Left lung (tissue), 4 donors: ENCODE measurements at regions not wholly inside any gene's neighbourhood (a gene's known extent, or its start where the extent isn't known, plus 50 kb on each side); places are given as distances from the start of the nearest gene placed in this dataset.

ENCODE experiments used
- ATAC-seq: fragments of 200-7000 bp; cut with Tn5 transposase; one replicate; pipeline ENCODE4 v1.9.1; 2020; ENCODE audit warnings: moderate library complexity
- DNase-seq, 4 donors: peaks; one replicate each; pipeline ENCODE4 v3.0.0-alpha.2; 2013 to 2020
- H3K27ac ChIP-seq, 2 donors: fragments of 200-600 bp; sonication (generic) in 1 of 2; one replicate each; pipeline versions ENCODE4 v1.5.0 to v1.8.0; 2020 to 2021
- H3K27me3 ChIP-seq, 2 donors: fragments of 200-600 bp; sonication (generic) in 1 of 2; one replicate each; pipeline versions ENCODE4 v1.5.0 to v1.8.0; 2020 to 2021
- H3K36me3 ChIP-seq, 2 donors: fragments of 200-600 bp; sonication (generic) in 1 of 2; one replicate each; pipeline versions ENCODE4 v1.5.0 to v1.8.0; 2020 to 2021
- H3K4me1 ChIP-seq, 2 donors: fragments of 200-600 bp; one replicate each; pipeline ENCODE4 v1.8.0; 2021
- H3K4me3 ChIP-seq, 2 donors: fragments of 200-600 bp; sonication (generic) in 1 of 2; one replicate each; pipeline versions ENCODE4 v1.5.0 to v1.8.0; 2020 to 2021; ENCODE audit warnings: mild to moderate bottlenecking in 1 of 2
- H3K9me3 ChIP-seq, 2 donors: fragments of 200-600 bp; sonication (generic) in 1 of 2; one replicate each; pipeline versions ENCODE4 v1.5.0 to v1.8.0; 2020 to 2021
- intact Hi-C, 2 donors: fragments of 100-400 bp; cut with DNase I; formaldehyde crosslinking; loops; one replicate each; pipeline versions ENCODE4 v1.11.2 to v1.14.2; 2022
- TF ChIP-seq, protein P1 (sequence below), 2 donors: fragments of 200-600 bp; sonication (generic) in 1 of 2; IDR thresholded peaks; one replicate each; pipeline versions ENCODE4 v1.5.0 to v1.8.0; 2021; ENCODE audit warnings: antibody characterized with exemption in 2 of 2
- donor health status: DM: no; HTN: yes; CAD: no.
- donor health status: DM: no; HTN: no; CAD: no.

DNA sequence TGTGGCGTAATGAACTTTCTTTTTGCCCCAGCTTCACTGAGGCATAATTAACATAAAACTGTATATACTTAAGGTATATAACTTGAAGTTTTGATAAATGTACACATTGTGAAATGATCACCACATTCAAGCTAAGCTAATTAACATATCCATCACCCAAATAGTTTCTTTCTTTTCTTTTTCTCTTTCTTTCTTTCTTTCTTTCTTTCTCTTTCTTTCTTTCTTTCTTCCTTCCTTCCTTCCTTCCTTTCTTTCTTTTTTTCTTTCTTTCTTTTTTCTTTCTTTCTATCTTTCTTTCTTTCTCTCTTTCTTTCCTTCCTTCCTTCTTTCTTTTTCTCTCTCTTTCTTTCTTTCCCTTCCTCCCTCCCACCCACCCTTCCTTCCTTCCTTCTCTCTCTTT, 62.5 kb downstream of the XCL1 start:
- intact Hi-C loops = no loop called here
- peaks cover 3 to 5% of the 10 kb centered on the region in 2 donors for H3K4me1 ChIP-seq
- no peak for DNase-seq
- ATAC-seq = no peak
- no peaks in the 10 kb centered on the region for H3K27me3 ChIP-seq
- no peaks in the 10 kb centered on the region for H3K9me3 ChIP-seq
- no peak overlapping the region for H3K4me3 ChIP-seq
- H3K27ac ChIP-seq = no peak overlapping the region
- TF ChIP-seq, protein P1, sequence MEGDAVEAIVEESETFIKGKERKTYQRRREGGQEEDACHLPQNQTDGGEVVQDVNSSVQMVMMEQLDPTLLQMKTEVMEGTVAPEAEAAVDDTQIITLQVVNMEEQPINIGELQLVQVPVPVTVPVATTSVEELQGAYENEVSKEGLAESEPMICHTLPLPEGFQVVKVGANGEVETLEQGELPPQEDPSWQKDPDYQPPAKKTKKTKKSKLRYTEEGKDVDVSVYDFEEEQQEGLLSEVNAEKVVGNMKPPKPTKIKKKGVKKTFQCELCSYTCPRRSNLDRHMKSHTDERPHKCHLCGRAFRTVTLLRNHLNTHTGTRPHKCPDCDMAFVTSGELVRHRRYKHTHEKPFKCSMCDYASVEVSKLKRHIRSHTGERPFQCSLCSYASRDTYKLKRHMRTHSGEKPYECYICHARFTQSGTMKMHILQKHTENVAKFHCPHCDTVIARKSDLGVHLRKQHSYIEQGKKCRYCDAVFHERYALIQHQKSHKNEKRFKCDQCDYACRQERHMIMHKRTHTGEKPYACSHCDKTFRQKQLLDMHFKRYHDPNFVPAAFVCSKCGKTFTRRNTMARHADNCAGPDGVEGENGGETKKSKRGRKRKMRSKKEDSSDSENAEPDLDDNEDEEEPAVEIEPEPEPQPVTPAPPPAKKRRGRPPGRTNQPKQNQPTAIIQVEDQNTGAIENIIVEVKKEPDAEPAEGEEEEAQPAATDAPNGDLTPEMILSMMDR (IDR thresholded peaks at IDR 0.05) = no peak
- no peaks in the 10 kb centered on the region for H3K36me3 ChIP-seq

DNA sequence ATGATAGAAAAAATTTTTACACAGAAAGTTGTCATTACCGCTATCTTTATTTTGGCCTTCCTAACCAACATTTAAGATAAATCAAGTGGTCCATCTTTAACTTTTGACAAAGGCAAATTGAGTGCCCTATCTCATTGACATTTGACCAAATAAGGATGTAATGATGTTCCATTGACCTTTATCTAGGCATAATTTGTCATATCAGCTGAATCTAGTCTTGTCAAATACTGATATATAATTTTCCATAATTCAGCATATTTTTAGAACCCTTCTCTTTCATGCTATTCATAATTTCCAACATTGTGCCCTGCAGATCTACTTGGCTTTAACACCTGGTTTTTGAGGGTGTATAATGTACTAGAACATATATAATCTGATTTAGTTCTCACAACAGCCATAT, 63.8 kb downstream of the XCL1 start:
- TF ChIP-seq, protein P1 (IDR thresholded peaks at IDR 0.05) = no peak
- Histone ChIP-seq H3K4me1 (peaks cover 3 to 5% of the 10 kb centered on the region in 2 donors), H3K9me3 (no peaks in the 10 kb centered on the region), H3K4me3 (no peak overlapping the region), H3K27me3 (no peaks in the 10 kb centered on the region), H3K36me3 (no peaks in the 10 kb centered on the region), H3K27ac (no peak overlapping the region)
- ATAC-seq (no peak), DNase-seq (no peak)
- intact Hi-C loops = no loop called here

DNA sequence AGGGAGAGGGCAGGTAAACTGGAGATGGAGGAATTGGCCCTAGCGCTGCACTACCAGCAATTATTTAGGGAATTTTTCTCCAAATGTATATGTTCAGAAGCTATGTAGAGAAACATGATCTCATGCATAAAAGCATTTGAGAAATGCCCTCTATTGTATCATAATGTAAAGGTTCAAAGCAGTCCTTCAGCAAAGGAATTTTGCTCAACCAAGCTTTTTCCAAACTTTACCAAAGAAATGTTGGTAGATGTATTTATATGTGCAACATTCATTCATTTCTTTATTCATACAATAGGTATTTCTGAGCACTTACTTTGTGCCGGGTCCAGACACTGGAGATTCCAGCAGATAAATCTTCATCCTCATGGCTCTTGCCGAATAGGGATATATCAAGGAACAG, 64.4 kb downstream of the XCL1 start:
- TF ChIP-seq, protein P1 (IDR thresholded peaks at IDR 0.05) = no peak
- intact Hi-C loops = no loop called here
- Histone ChIP-seq H3K4me1 (peaks cover 3 to 5% of the 10 kb centered on the region in 2 donors), H3K4me3 (no peak overlapping the region), H3K27me3 (no peaks in the 10 kb centered on the region), H3K9me3 (no peaks in the 10 kb centered on the region), H3K36me3 (no peaks in the 10 kb centered on the region), H3K27ac (no peak overlapping the region)
- no peak for ATAC-seq
- no peak for DNase-seq

DNA sequence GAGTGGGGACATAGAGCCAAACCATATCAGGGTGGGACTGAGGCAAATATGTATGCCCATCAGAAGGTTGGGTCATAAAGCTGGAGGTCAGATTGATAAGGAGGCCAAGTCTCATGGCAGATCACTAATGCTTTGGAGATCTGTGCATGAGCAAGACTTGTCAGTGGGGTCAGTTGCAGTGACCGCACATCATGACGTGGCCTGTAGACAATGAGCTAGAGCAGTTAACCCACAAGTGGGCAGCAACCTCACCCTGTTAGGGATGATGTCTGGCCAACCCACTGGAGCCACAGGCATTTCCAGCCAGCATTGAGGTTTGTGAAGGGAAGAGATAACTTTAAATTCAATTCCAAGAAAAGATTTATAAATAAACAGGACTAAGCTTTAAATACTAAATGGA, 66.7 kb downstream of the XCL1 start:
- H3K4me3 ChIP-seq = no peak overlapping the region
- H3K36me3 ChIP-seq = no peaks in the 10 kb centered on the region
- H3K27ac ChIP-seq = no peak overlapping the region
- no peaks in the 10 kb centered on the region for H3K4me1 ChIP-seq
- intact Hi-C loops = no loop called here
- DNase-seq (peak in 1 of 4 donors; percentile 43), ATAC-seq (no peak)
- H3K9me3 ChIP-seq = no peaks in the 10 kb centered on the region
- TF ChIP-seq, protein P1 (IDR thresholded peaks at IDR 0.05) = no peak
- no peaks in the 10 kb centered on the region for H3K27me3 ChIP-seq
